GM23338 (cell line): ENCODE measurements at regions not wholly inside any gene's neighbourhood (a gene's known extent, or its start where the extent isn't known, plus 50 kb on each side); places are given as distances from the start of the nearest gene placed in this dataset.

Source experiments
- ATAC-seq: fragments of 200-7000 bp; cut with Tn5 transposase; 3 replicates; pipeline ENCODE4 v1.9.1; 2020
- DNase-seq: peaks from one replicate; pipeline ENCODE4 v3.0.0-alpha.2; 2015; ENCODE audit warnings: low spot score
- H2AFZ ChIP-seq: fragments of 200-600 bp; sonication (generic); 2 replicates; pipeline ENCODE4 v1.8.0; 2016; ENCODE audit warnings: antibody characterized with exemption, mild to moderate bottlenecking, moderate library complexity
- H3F3A ChIP-seq: fragments of 200-600 bp; sonication (generic); replicated peaks from 2 replicates; pipeline ENCODE4 v1.8.0; 2017; ENCODE audit warnings: antibody characterized with exemption, mixed run types, low read depth
- H3K27ac ChIP-seq: fragments of 200-600 bp; sonication (generic); 2 replicates; pipeline ENCODE4 v1.6.1; 2016; ENCODE audit warnings: low read depth
- H3K27me3 ChIP-seq: fragments of 200-600 bp; sonication (generic); 2 replicates; pipeline ENCODE4 v1.8.0; 2016; ENCODE audit warnings: mild to moderate bottlenecking, mixed run types, moderate library complexity; ENCODE audit not compliant: insufficient read depth
- H3K36me3 ChIP-seq: fragments of 200-600 bp; sonication (generic); 2 replicates; pipeline ENCODE4 v1.8.0; 2016; ENCODE audit warnings: mild to moderate bottlenecking; ENCODE audit not compliant: insufficient read depth
- H3K4me1 ChIP-seq: fragments of 200-600 bp; sonication (generic); 2 replicates; pipeline ENCODE4 v1.8.0; 2016; ENCODE audit warnings: mild to moderate bottlenecking, moderate library complexity; ENCODE audit not compliant: insufficient read depth
- H3K4me2 ChIP-seq: fragments of 200-600 bp; sonication (generic); 2 replicates; pipeline ENCODE4 v1.7.1; 2017; ENCODE audit warnings: mixed run types
- H3K4me3 ChIP-seq: fragments of 200-600 bp; sonication (generic); 2 replicates; pipeline ENCODE4 v1.6.1; 2016; ENCODE audit warnings: mixed run types
- H3K79me2 ChIP-seq: fragments of 200-600 bp; sonication (generic); replicated peaks from 2 replicates; pipeline ENCODE4 v1.8.0; 2017; ENCODE audit warnings: mild to moderate bottlenecking; ENCODE audit not compliant: insufficient read depth
- H3K9me2 ChIP-seq: fragments of 200-600 bp; sonication (generic); 2 replicates; pipeline ENCODE4 v1.8.0; 2017; ENCODE audit not compliant: insufficient read depth
- H4K20me1 ChIP-seq: fragments of 200-600 bp; sonication (generic); replicated peaks from 2 replicates; pipeline ENCODE4 v1.8.0; 2017; ENCODE audit warnings: mild to moderate bottlenecking; ENCODE audit not compliant: insufficient read depth
- H3K27ac Mint-ChIP-seq: 2 replicates; pipeline ENCODE4 v1.8.0; 2020; ENCODE audit warnings: inconsistent platforms, mild to moderate bottlenecking, moderate library complexity, mixed read lengths
- H3K27me3 Mint-ChIP-seq: 3 replicates; pipeline ENCODE4 v1.8.0; 2022; ENCODE audit warnings: low read depth, mild to moderate bottlenecking, moderate library complexity, mixed read lengths, inconsistent platforms; ENCODE audit not compliant: insufficient read depth, poor library complexity
- H3K36me3 Mint-ChIP-seq: 3 replicates; pipeline ENCODE4 v1.8.0; 2021; ENCODE audit warnings: low read depth, mild to moderate bottlenecking, inconsistent platforms, moderate library complexity, mixed read lengths
- H3K4me1 Mint-ChIP-seq: 3 replicates; pipeline ENCODE4 v1.8.0; 2020; ENCODE audit warnings: mild to moderate bottlenecking, inconsistent platforms, mixed read lengths
- H3K4me3 Mint-ChIP-seq: 3 replicates; pipeline ENCODE4 v1.8.0; 2021; ENCODE audit warnings: moderate library complexity, mild to moderate bottlenecking, inconsistent platforms, mixed read lengths
- H3K9me3 Mint-ChIP-seq: 3 replicates; pipeline ENCODE4 v1.8.0; 2020; ENCODE audit warnings: moderate library complexity, mild to moderate bottlenecking, inconsistent platforms, mixed read lengths
- CREB1 ChIP-seq: fragments of 250-450 bp; sonication (Bioruptor Pico); IDR thresholded peaks from 2 replicates; pipeline ENCODE4 v1.5.0; 2020; ENCODE audit warnings: low read depth, mild to moderate bottlenecking, moderate library complexity
- CTCF ChIP-seq, 2 experiments: fragments of 200-600 bp in 1 of 2; sonication (generic) in 1 of 2; conservative IDR thresholded peaks; 2 replicates each; pipeline versions ENCODE4 v1.5.1 to v1.6.1; 2016 to 2017; ENCODE audit warnings: antibody characterized with exemption in 2 of 2, low read depth in 2 of 2, mild to moderate bottlenecking in 2 of 2, moderate library complexity in 1 of 2
- ETS1 ChIP-seq: IDR thresholded peaks from 2 replicates; pipeline ENCODE4 v1.6.1; 2016; ENCODE audit warnings: antibody characterized with exemption
- EZH2phosphoT487 ChIP-seq: fragments of 200-600 bp; sonication (generic); IDR thresholded peaks from one replicate; pipeline ENCODE4 v1.8.1; 2018; ENCODE audit warnings: antibody characterized with exemption; ENCODE audit not compliant: unreplicated experiment
- JUNB ChIP-seq: IDR thresholded peaks from one replicate; pipeline ENCODE4 v1.6.1; 2016; ENCODE audit warnings: antibody characterized with exemption; ENCODE audit not compliant: unreplicated experiment
- NANOG ChIP-seq: IDR thresholded peaks from 2 replicates; pipeline ENCODE4 v1.6.1; 2016; ENCODE audit warnings: antibody characterized with exemption, borderline replicate concordance
- POLR2AphosphoS5 ChIP-seq: IDR thresholded peaks from 2 replicates; pipeline ENCODE4 v1.6.1; 2016; ENCODE audit warnings: antibody characterized with exemption, low read depth
- STAT1 ChIP-seq: IDR thresholded peaks from one replicate; pipeline ENCODE4 v1.6.1; 2016; ENCODE audit warnings: antibody characterized with exemption; ENCODE audit not compliant: unreplicated experiment
- ZNF114 ChIP-seq: fragments of 250-450 bp; sonication (Bioruptor Pico); IDR thresholded peaks from 2 replicates; pipeline ENCODE4 v1.5.0; 2020; ENCODE audit warnings: mild to moderate bottlenecking, moderate library complexity
- ZNF331 ChIP-seq: fragments of 250-450 bp; sonication (Bioruptor Pico); IDR thresholded peaks from 2 replicates; pipeline ENCODE4 v1.5.0; 2020; ENCODE audit warnings: low read depth, mild to moderate bottlenecking, moderate library complexity
- TF ChIP-seq, protein P1 (sequence below): fragments of 250-450 bp; sonication (Bioruptor Pico); IDR thresholded peaks from 2 replicates; pipeline ENCODE4 v1.5.0; 2020; ENCODE audit warnings: mild to moderate bottlenecking, moderate library complexity

GRCh38 chr2:75865702-75866101, 155.0 kb upstream of the GCFC2 start:
- no peak overlapping the region for H3K27ac ChIP-seq
- Mint-ChIP-seq H3K4me3 (no peak overlapping the region), H3K27ac (no peak overlapping the region), H3K36me3 (no peaks in the 10 kb centered on the region), H3K4me1 (peaks cover 3% of the 10 kb centered on the region; the same call in 2 of the 3 replicates), H3K9me3 (no peaks in the 10 kb centered on the region), H3K27me3 (peaks cover 29% of the 10 kb centered on the region)
- no peak overlapping the region for H3K4me3 ChIP-seq
- H3K9me2 ChIP-seq: no peaks in the 10 kb centered on the region
- no peaks in the 10 kb centered on the region for H3F3A ChIP-seq
- H2AFZ ChIP-seq: no peak overlapping the region
- H3K4me2 ChIP-seq: no peak overlapping the region
- TF ChIP-seq CTCF (conservative IDR thresholded peaks at IDR 0.05; ENCODE audit: low read depth in 2 of 2) (no peak), ZNF331 (CRISPR knock-in tag) (no peak)
- H3K36me3 ChIP-seq: no peaks in the 10 kb centered on the region
- ATAC-seq: no peak
- H3K4me1 ChIP-seq: peaks cover under 1% of the 10 kb centered on the region
- no peak for DNase-seq
- peaks cover 69% of the 10 kb centered on the region for H3K27me3 ChIP-seq
- H4K20me1 ChIP-seq: no peaks in the 10 kb centered on the region; the same call in 1 of the 2 replicates
- no peaks in the 10 kb centered on the region for H3K79me2 ChIP-seq

GRCh38 chr2:75865083-75865482, 154.4 kb upstream of the GCFC2 start:
- Histone ChIP-seq H3K36me3 (no peaks in the 10 kb centered on the region), H3K4me3 (no peak overlapping the region), H3K9me2 (no peaks in the 10 kb centered on the region), H3K4me2 (no peak overlapping the region), H3F3A (no peaks in the 10 kb centered on the region), H3K79me2 (no peaks in the 10 kb centered on the region), H3K27me3 (peaks cover 66% of the 10 kb centered on the region), H4K20me1 (no peaks in the 10 kb centered on the region; the same call in 1 of the 2 replicates), H2AFZ (no peak overlapping the region), H3K27ac (no peak overlapping the region), H3K4me1 (no peaks in the 10 kb centered on the region; the same call in 1 of the 2 replicates)
- no peak overlapping the region for H3K4me3 Mint-ChIP-seq
- no peaks in the 10 kb centered on the region for H3K4me1 Mint-ChIP-seq
- no peak for ATAC-seq
- no peak overlapping the region for H3K27ac Mint-ChIP-seq
- H3K9me3 Mint-ChIP-seq: no peaks in the 10 kb centered on the region
- no peaks in the 10 kb centered on the region for H3K36me3 Mint-ChIP-seq
- DNase-seq: no peak
- H3K27me3 Mint-ChIP-seq: peaks cover 23% of the 10 kb centered on the region
- TF ChIP-seq, protein P1, sequence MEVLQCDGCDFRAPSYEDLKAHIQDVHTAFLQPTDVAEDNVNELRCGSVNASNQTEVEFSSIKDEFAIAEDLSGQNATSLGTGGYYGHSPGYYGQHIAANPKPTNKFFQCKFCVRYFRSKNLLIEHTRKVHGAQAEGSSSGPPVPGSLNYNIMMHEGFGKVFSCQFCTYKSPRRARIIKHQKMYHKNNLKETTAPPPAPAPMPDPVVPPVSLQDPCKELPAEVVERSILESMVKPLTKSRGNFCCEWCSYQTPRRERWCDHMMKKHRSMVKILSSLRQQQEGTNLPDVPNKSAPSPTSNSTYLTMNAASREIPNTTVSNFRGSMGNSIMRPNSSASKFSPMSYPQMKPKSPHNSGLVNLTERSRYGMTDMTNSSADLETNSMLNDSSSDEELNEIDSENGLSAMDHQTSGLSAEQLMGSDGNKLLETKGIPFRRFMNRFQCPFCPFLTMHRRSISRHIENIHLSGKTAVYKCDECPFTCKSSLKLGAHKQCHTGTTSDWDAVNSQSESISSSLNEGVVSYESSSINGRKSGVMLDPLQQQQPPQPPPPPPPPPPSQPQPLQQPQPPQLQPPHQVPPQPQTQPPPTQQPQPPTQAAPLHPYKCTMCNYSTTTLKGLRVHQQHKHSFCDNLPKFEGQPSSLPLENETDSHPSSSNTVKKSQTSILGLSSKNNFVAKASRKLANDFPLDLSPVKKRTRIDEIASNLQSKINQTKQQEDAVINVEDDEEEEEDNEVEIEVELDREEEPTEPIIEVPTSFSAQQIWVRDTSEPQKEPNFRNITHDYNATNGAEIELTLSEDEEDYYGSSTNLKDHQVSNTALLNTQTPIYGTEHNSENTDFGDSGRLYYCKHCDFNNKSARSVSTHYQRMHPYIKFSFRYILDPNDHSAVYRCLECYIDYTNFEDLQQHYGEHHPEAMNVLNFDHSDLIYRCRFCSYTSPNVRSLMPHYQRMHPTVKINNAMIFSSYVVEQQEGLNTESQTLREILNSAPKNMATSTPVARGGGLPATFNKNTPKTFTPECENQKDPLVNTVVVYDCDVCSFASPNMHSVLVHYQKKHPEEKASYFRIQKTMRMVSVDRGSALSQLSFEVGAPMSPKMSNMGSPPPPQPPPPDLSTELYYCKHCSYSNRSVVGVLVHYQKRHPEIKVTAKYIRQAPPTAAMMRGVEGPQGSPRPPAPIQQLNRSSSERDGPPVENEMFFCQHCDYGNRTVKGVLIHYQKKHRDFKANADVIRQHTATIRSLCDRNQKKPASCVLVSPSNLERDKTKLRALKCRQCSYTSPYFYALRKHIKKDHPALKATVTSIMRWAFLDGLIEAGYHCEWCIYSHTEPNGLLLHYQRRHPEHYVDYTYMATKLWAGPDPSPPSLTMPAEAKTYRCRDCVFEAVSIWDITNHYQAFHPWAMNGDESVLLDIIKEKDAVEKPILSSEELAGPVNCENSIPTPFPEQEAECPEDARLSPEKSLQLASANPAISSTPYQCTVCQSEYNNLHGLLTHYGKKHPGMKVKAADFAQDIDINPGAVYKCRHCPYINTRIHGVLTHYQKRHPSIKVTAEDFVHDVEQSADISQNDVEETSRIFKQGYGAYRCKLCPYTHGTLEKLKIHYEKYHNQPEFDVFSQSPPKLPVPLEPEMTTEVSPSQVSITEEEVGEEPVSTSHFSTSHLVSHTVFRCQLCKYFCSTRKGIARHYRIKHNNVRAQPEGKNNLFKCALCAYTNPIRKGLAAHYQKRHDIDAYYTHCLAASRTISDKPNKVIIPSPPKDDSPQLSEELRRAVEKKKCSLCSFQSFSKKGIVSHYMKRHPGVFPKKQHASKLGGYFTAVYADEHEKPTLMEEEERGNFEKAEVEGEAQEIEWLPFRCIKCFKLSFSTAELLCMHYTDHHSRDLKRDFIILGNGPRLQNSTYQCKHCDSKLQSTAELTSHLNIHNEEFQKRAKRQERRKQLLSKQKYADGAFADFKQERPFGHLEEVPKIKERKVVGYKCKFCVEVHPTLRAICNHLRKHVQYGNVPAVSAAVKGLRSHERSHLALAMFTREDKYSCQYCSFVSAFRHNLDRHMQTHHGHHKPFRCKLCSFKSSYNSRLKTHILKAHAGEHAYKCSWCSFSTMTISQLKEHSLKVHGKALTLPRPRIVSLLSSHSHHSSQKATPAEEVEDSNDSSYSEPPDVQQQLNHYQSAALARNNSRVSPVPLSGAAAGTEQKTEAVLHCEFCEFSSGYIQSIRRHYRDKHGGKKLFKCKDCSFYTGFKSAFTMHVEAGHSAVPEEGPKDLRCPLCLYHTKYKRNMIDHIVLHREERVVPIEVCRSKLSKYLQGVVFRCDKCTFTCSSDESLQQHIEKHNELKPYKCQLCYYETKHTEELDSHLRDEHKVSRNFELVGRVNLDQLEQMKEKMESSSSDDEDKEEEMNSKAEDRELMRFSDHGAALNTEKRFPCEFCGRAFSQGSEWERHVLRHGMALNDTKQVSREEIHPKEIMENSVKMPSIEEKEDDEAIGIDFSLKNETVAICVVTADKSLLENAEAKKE: no peak
- no peak for TF ChIP-seq CREB1 (CRISPR knock-in tag)
- TF ChIP-seq POLR2AphosphoS5: no peak
- TF ChIP-seq EZH2phosphoT487: no peak
- TF ChIP-seq ETS1: no peak
- TF ChIP-seq STAT1: no peak
- TF ChIP-seq NANOG: no peak
- TF ChIP-seq JUNB: no peak
- TF ChIP-seq ZNF114 (CRISPR knock-in tag): no peak
